ENCODE measurements at regions not wholly inside any gene's neighbourhood (a gene's known extent, or its start where the extent isn't known, plus 50 kb on each side); places are given as distances from the start of the nearest gene placed in this dataset.

DNA sequence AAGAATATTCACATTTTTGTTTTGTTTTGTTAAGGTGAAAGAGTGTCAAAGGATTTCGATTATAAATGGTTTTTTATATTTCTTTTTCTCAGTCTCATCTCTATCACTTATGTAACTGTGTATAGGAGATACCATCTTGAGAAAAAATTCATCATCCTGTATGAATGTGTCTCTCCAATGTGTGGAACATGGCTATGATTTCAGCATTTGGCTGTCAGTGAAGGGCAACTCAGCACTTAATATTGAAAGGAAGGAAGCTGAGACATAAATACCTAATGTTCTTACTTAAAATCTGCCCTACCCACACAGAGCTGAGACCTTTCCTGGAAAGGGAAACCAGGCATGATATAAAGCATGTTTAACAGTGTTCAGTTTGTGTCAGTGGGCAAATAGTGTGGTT is 474.2 kb upstream of the RIOK2 start (continued):
- TF ChIP-seq, protein P1, sequence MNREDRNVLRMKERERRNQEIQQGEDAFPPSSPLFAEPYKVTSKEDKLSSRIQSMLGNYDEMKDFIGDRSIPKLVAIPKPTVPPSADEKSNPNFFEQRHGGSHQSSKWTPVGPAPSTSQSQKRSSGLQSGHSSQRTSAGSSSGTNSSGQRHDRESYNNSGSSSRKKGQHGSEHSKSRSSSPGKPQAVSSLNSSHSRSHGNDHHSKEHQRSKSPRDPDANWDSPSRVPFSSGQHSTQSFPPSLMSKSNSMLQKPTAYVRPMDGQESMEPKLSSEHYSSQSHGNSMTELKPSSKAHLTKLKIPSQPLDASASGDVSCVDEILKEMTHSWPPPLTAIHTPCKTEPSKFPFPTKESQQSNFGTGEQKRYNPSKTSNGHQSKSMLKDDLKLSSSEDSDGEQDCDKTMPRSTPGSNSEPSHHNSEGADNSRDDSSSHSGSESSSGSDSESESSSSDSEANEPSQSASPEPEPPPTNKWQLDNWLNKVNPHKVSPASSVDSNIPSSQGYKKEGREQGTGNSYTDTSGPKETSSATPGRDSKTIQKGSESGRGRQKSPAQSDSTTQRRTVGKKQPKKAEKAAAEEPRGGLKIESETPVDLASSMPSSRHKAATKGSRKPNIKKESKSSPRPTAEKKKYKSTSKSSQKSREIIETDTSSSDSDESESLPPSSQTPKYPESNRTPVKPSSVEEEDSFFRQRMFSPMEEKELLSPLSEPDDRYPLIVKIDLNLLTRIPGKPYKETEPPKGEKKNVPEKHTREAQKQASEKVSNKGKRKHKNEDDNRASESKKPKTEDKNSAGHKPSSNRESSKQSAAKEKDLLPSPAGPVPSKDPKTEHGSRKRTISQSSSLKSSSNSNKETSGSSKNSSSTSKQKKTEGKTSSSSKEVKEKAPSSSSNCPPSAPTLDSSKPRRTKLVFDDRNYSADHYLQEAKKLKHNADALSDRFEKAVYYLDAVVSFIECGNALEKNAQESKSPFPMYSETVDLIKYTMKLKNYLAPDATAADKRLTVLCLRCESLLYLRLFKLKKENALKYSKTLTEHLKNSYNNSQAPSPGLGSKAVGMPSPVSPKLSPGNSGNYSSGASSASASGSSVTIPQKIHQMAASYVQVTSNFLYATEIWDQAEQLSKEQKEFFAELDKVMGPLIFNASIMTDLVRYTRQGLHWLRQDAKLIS (CRISPR knock-in tag; IDR thresholded peaks at IDR 0.05; ENCODE audit: borderline replicate concordance), result no peak
- TF ChIP-seq CBFB (CRISPR knock-in tag; IDR thresholded peaks at IDR 0.05; ENCODE audit: low read depth) (no peak), ESRRA (CRISPR knock-in tag; IDR thresholded peaks at IDR 0.05; ENCODE audit: borderline replicate concordance) (no peak), GTF2I (CRISPR knock-in tag; conservative IDR thresholded peaks at IDR 0.05) (no peak)

DNA sequence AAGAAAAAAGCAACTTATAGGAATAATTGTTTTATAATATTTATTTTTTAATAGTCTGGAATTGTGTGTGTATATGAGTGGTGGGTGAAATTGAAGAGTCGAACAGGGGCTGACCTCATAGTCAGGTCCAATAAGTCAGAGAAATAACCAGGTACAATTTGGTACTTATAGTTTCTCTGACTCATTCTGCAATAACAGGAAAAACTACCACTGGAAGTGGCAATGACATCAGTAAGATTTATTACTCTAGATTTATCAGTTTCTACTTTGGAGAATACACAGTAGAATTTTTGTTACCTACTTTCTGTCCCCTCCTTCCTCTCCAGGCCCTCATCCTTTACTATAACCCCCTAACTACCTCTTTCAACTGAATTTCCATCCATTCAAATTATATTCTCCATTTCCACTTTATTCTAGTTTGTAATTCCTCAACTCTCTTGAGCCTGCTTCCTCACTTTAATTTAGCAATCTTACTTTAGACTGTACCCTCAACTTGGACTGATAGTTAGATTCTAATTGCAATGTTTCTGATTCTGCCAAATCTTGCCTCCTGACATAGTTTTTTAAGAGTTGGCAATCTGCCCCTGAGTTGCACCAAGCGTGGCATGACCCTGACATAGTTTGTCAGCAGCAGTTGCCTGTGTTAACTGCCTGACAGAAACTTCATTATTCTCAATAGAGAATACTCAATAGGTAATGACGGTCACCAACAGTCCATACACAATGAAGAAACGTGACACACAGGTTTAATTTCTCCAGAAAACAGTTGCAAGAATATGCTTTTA is 475.3 kb upstream of the RIOK2 start:
- ChIA-PET CTCF (no interaction called here), POLR2A (no interaction called here)
- H3K4me3 Mint-ChIP-seq, result no peak overlapping the region
- peaks cover 10% of the 10 kb centered on the region for H3K9me3 Mint-ChIP-seq
- no peak for TF ChIP-seq KAT7 (CRISPR knock-in tag; IDR thresholded peaks at IDR 0.05; ENCODE audit: borderline replicate concordance)
- TF ChIP-seq, protein P2, sequence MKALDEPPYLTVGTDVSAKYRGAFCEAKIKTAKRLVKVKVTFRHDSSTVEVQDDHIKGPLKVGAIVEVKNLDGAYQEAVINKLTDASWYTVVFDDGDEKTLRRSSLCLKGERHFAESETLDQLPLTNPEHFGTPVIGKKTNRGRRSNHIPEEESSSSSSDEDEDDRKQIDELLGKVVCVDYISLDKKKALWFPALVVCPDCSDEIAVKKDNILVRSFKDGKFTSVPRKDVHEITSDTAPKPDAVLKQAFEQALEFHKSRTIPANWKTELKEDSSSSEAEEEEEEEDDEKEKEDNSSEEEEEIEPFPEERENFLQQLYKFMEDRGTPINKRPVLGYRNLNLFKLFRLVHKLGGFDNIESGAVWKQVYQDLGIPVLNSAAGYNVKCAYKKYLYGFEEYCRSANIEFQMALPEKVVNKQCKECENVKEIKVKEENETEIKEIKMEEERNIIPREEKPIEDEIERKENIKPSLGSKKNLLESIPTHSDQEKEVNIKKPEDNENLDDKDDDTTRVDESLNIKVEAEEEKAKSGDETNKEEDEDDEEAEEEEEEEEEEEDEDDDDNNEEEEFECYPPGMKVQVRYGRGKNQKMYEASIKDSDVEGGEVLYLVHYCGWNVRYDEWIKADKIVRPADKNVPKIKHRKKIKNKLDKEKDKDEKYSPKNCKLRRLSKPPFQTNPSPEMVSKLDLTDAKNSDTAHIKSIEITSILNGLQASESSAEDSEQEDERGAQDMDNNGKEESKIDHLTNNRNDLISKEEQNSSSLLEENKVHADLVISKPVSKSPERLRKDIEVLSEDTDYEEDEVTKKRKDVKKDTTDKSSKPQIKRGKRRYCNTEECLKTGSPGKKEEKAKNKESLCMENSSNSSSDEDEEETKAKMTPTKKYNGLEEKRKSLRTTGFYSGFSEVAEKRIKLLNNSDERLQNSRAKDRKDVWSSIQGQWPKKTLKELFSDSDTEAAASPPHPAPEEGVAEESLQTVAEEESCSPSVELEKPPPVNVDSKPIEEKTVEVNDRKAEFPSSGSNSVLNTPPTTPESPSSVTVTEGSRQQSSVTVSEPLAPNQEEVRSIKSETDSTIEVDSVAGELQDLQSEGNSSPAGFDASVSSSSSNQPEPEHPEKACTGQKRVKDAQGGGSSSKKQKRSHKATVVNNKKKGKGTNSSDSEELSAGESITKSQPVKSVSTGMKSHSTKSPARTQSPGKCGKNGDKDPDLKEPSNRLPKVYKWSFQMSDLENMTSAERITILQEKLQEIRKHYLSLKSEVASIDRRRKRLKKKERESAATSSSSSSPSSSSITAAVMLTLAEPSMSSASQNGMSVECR (CRISPR knock-in tag; IDR thresholded peaks at IDR 0.05; ENCODE audit: borderline replicate concordance), result no peak
- no peak for TF ChIP-seq MYBL2 (CRISPR knock-in tag; IDR thresholded peaks at IDR 0.05)
- TF ChIP-seq, protein P3, sequence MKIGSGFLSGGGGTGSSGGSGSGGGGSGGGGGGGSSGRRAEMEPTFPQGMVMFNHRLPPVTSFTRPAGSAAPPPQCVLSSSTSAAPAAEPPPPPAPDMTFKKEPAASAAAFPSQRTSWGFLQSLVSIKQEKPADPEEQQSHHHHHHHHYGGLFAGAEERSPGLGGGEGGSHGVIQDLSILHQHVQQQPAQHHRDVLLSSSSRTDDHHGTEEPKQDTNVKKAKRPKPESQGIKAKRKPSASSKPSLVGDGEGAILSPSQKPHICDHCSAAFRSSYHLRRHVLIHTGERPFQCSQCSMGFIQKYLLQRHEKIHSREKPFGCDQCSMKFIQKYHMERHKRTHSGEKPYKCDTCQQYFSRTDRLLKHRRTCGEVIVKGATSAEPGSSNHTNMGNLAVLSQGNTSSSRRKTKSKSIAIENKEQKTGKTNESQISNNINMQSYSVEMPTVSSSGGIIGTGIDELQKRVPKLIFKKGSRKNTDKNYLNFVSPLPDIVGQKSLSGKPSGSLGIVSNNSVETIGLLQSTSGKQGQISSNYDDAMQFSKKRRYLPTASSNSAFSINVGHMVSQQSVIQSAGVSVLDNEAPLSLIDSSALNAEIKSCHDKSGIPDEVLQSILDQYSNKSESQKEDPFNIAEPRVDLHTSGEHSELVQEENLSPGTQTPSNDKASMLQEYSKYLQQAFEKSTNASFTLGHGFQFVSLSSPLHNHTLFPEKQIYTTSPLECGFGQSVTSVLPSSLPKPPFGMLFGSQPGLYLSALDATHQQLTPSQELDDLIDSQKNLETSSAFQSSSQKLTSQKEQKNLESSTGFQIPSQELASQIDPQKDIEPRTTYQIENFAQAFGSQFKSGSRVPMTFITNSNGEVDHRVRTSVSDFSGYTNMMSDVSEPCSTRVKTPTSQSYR (CRISPR knock-in tag; IDR thresholded peaks at IDR 0.05), result no peak
- no peak for TF ChIP-seq CREM (CRISPR knock-in tag; IDR thresholded peaks at IDR 0.05)
- TF ChIP-seq ZNF532 (CRISPR knock-in tag; IDR thresholded peaks at IDR 0.05; ENCODE audit: borderline replicate concordance), result no peak
- no peak for TF ChIP-seq ZNF121 (CRISPR knock-in tag; IDR thresholded peaks at IDR 0.05)
- TF ChIP-seq ZNF671 (CRISPR knock-in tag; IDR thresholded peaks at IDR 0.05), result no peak
- TF ChIP-seq AR (CRISPR knock-in tag; IDR thresholded peaks at IDR 0.05), result no peak
- no peak for TF ChIP-seq ZNF219 (CRISPR knock-in tag; IDR thresholded peaks at IDR 0.05; ENCODE audit: borderline replicate concordance)
- no peak for TF ChIP-seq JAZF1 (CRISPR knock-in tag; IDR thresholded peaks at IDR 0.05)
- TF ChIP-seq, protein P4, sequence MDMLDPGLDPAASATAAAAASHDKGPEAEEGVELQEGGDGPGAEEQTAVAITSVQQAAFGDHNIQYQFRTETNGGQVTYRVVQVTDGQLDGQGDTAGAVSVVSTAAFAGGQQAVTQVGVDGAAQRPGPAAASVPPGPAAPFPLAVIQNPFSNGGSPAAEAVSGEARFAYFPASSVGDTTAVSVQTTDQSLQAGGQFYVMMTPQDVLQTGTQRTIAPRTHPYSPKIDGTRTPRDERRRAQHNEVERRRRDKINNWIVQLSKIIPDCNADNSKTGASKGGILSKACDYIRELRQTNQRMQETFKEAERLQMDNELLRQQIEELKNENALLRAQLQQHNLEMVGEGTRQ (CRISPR knock-in tag; IDR thresholded peaks at IDR 0.05), result no peak
- DNase-seq (ENCODE audit: low spot score) (no peak), ATAC-seq (no peak)
- no peaks in the 10 kb centered on the region for H3K27me3 Mint-ChIP-seq (ENCODE audit: low read depth)
- no peaks in the 10 kb centered on the region for H3K36me3 Mint-ChIP-seq
- no peaks in the 10 kb centered on the region for H3K4me1 Mint-ChIP-seq
- H3K27ac Mint-ChIP-seq, result no peak overlapping the region

All from WTC11 (cell line).